GM19397 (cell line): ENCODE measurements at regions not wholly inside any gene's neighbourhood (a gene's known extent, or its start where the extent isn't known, plus 50 kb on each side); places are given as distances from the start of the nearest gene placed in this dataset.

Experiments
- ATAC-seq: cut with Tn5 transposase; IDR thresholded peaks from one replicate; pipeline ENCODE4 v1.9.1; 2021; ENCODE audit warnings: mild to moderate bottlenecking, moderate library complexity; ENCODE audit not compliant: unreplicated experiment

GRCh38 chr2:41621563-41621962, 426.3 kb upstream of the PKDCC start:
- no peak for ATAC-seq

- ATAC-seq, result no peak
These were observed 425.5 kb upstream of the PKDCC start for GRCh38 chr2:41622301-41622700.

- ATAC-seq, result no peak
These were observed 420.9 kb upstream of the PKDCC start for GRCh38 chr2:41626936-41627335.

GRCh38 chr2:41634686-41635085, 413.1 kb upstream of the PKDCC start:
- ATAC-seq, result no peak

GRCh38 chr2:41644936-41645335, 402.9 kb upstream of the PKDCC start:
- no peak for ATAC-seq

GRCh38 chr2:41647468-41648050, 400.3 kb upstream of the PKDCC start:
- no peak for ATAC-seq

GRCh38 chr2:41657226-41657625, 390.6 kb upstream of the PKDCC start:
- no peak for ATAC-seq

GRCh38 chr2:41659758-41660157, 388.1 kb upstream of the PKDCC start:
- ATAC-seq, result no peak

GRCh38 chr2:41662461-41662860, 385.4 kb upstream of the PKDCC start:
- no peak for ATAC-seq

GRCh38 chr2:41663056-41663455, 384.8 kb upstream of the PKDCC start:
- no peak for ATAC-seq

- no peak for ATAC-seq
These were observed 379.3 kb upstream of the PKDCC start for GRCh38 chr2:41668529-41668928.

GRCh38 chr2:41678639-41679038, 369.2 kb upstream of the PKDCC start:
- no peak for ATAC-seq

- ATAC-seq, result no peak
These were observed 361.7 kb upstream of the PKDCC start for GRCh38 chr2:41686156-41686555.

GRCh38 chr2:41691561-41691960, 356.3 kb upstream of the PKDCC start:
- ATAC-seq, result no peak

- no peak for ATAC-seq
These were observed 353.2 kb upstream of the PKDCC start for GRCh38 chr2:41694536-41695049.

- no peak for ATAC-seq
These were observed 352.4 kb upstream of the PKDCC start for GRCh38 chr2:41695198-41696113.

- ATAC-seq, result no peak
These were observed 350.4 kb upstream of the PKDCC start for GRCh38 chr2:41697389-41697788.

- ATAC-seq, result no peak
These were observed 349.0 kb upstream of the PKDCC start for GRCh38 chr2:41698678-41699422.

- ATAC-seq, result no peak
These were observed 346.6 kb upstream of the PKDCC start for GRCh38 chr2:41701231-41701630.

- no peak for ATAC-seq
These were observed 344.7 kb upstream of the PKDCC start for GRCh38 chr2:41703123-41703522.

- no peak for ATAC-seq
These were observed 342.2 kb upstream of the PKDCC start for GRCh38 chr2:41705634-41706033.
